Medulla oblongata (tissue), 1 donor: ENCODE measurements at regions not wholly inside any gene's neighbourhood (a gene's known extent, or its start where the extent isn't known, plus 50 kb on each side); places are given as distances from the start of the nearest gene placed in this dataset.
"Not testable (repeated sequence)": the region's sequence is repeated elsewhere in the genome, so short reads cannot be mapped to it uniquely, and the experiment has no call there.

Experiments
- DNase-seq: peaks from one replicate; pipeline ENCODE4 v3.0.0-alpha.2; 2015; ENCODE audit errors: extremely low spot score

DNA sequence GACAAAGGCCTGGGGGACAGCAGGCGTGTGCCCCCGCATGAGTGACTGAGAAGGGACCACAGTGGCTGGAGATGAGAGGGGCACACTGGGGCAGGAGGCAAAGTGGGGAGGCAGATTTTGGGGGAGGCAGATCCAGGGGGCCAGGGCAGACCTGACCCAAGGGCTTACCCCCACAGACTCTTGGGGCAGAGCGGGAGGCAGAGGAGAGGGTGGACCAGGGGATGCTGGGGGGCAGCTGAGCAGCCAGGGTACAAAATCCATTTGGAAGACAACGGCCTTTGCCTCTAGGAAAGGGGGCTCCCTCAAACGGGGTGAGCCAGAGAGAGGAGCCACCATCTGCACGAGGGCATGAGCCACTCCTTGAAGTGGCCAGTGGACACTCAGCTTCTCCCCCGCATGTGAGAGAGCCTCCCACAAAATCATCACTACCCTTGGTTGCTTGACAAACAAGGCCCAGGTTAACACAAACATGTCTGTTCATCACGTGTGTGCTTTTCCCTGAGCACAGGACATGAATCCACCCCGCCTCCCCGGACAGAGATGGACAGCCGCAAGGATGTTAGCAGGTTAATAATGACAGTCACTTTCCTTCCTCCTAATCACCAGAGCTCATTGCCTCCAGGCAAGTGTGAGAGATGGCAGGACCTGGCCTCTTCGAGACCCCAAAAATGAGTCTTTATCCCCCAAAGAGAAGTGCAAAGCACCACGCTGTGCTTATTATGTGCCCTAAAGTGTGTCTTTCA is 72.0 kb upstream of the RAB6C start:
- DNase-seq = no peak

DNA sequence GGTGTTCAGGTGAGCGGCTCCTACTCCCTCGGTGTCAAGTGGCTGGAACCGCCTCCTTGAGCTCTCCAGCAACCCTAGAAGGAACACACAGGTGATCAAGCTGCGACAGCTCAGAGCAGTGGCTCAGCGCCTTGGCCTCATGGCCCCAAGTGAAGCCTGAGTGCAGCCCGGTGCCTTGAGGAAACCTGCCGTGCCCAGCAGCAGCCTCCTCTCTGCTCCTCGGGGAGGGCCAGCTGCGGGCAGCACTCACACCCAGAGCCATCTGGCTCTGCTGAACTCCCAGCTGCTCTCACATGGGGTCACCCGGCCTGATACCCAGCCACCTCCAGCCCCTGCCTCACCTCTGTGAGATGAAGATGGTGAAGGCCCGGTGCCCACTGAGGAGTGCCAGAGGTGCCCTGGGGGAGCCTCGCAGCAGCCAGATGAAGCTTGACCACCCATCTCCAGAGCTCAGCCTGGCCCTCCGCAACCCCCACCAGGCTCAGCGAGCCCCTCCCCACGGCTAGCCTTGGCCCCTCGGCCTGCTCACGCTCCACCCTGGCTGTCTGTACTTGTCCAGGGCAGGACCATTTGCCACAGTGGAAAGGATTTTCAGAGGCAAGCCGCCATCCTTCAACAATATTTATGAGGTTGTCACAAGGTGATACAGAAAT is 70.6 kb upstream of the RAB6C start:
- DNase-seq = no peak

DNA sequence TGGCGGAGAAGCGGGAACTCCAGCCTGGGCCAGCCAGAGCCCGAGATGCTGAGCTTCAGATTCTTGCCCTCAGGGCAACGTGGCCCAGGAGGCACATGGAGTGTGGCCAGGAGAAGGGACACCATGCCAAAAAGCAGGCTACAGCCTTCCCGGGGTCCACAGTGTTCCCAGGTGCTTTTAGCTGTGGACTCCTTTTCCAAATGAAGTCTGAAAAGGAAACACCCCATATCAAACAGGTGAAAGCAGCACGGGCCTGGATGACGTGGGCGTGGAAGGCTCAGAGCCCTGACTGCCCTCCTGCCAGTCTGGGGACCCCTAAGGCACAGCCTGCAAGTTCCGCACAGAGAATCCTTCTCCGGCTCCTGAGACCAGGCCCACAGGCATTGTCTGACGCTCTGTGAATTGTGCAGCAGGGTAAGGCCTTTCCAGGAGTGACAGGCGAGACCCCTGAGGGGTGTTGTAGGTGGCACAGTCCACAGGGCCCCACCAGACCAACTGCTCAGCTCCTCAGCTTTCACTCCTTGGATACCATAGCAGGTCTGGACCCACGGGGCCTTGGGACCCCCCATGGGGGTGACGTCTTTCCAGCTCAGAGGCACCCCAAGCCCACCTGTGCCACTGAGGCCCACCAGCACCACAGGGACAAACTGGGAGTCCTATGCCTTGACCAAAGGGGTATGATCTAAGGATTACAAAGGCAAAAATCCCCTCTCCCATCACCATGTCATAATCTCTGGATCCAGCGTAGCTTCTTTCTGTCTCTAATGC is 69.6 kb upstream of the RAB6C start:
- DNase-seq = no peak

DNA sequence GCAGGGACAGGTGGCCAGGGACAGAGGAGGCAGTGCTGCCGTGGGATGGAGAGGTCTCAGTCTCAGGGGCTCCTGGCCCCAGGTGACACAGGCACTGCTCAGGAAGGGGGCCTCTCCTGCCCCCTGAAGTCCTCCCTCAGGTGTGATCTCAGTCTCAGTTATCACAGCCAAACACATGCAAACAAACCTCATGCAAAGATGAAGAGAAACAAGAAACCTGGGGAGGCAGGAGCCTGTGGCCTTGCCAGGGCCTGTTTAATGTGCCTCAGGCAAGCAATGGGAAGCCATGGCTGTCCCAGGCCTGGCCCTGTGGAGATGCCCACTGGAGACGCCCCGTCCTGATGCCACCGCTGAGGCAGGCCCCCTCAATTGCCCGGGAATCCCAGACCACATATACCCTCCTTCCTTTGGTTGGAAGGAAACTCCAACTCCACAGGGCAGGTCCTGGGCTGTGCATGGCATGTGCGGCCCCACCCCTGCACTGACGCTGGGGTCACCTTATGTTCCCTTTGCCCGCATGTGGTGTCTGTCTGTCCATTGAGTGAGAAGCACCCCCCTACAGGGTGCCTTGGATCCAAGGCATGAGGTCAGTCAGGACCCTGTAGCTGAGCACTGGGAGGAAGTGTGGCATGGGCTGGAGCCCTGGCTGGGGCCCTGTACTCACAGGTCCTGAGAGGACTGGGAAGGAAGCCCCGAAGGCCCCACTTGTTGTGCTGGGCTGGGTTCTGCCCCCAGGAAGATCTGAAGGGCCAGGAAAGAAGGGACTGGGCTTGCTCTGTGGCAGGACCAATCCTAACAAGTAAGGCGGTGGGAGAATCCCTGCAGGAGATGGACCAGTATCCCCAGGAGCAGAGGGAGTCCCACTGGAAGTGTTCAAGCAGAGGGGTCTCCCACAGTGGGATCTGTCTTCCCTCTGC is 68.8 kb upstream of the RAB6C start:
- no peak for DNase-seq

DNA sequence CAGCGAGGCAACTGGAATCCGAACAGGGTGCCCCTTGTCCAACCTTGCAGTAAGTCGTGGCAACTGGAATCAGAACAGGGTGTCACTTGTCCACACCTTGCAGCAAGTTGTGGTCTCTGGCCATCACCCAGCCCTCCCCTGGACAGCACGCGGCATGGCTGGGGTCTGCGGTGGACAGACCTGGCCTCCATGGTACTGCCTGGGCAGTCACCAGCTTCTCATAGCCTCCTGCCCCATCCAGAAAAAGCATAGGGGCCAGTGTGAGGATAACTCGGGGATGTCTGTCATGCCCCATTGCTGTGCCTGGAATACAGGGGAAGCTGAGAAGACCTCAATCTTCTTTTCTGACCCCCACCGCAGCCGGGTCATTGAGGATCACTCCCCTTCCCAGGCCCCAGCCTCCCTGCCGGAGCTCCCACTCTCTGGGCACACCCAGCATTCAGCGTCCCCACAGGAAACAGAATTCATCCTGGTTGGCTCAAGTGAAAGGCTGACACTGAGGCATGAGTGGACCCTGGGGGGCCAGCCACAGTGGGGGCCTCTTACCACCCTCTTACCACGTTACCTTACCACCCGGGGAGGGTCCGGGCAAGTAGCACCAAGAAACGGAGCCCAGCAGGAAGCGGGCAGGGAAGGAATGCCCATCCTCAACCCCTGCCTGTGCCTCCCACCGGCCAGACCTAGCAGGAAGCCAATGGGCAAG is 68.0 kb upstream of the RAB6C start:
- DNase-seq = no peak

DNA sequence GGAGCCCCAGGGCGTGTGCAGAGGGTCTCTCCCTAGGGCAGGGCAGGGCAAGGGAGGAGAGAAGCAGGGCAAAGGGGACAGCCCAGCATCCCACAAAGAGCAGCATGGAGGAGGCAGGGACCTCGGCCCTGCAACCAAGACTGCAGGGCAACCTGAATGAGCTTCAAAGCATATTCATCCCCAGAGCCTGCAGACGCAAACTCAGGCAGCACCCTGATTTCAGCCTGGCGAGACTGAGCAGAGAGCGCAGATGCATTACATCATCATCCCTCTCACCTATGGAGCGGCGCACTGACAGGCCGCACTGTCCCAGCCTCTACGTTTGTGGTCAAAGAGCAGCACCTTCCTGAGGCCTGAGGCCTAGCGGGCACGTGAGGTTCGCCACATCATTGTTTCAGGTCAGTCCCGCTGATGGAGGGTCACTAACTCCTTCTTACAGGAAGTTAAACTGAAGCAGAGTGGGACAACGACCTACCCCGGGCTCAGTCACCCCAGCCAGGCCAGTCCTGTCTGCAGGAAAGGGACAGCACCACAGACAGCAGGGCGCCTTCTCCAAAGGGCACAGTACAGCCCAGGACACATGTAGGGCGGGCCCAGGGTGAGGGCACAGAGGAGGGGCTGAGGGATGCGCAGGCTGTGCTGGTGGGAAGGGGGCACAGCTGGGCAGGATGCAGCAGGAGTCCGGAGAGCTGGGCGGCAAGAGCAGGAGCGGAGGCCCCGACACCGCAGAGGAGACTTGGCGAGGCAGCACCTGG is 67.2 kb upstream of the RAB6C start:
- no peak for DNase-seq

DNA sequence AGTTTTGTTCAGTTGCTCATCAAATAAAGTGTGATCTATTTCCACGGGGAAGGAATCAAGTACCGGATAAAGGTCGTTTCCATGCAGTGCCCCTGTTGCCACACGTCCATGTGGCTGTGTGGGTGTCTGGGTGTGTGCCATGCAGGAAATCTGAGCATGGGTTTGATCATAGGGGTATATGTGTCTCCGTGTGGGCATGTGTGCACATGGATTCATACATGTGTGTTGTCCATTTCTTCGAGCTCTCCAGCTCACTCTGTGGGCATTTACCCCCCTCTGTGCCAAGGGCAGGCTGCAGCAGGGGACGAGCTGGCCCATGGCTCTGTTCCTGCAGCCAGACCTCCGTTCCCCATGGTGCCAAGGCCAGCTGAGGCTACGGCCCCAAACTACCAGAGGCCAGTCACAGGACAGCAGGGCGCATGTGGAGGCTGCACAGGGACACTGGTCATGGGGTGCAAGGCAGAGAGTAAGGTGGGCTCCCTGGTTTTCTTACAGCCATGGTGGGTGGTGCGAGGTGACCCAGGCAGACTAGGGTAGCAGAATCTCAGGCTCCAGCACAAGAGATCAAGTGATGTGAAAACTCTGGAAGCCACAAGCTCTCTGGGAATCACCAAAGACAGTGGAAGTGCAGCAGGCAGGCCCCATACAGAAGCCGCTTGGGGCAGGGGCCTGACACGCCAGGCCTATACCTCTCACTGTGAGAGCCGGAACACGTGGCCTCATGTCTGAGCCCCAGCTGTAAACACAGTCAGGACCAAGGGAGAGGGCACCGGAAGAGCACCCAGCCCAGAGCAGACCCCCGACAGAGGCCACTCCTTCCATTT is 66.4 kb upstream of the RAB6C start:
- no peak for DNase-seq

DNA sequence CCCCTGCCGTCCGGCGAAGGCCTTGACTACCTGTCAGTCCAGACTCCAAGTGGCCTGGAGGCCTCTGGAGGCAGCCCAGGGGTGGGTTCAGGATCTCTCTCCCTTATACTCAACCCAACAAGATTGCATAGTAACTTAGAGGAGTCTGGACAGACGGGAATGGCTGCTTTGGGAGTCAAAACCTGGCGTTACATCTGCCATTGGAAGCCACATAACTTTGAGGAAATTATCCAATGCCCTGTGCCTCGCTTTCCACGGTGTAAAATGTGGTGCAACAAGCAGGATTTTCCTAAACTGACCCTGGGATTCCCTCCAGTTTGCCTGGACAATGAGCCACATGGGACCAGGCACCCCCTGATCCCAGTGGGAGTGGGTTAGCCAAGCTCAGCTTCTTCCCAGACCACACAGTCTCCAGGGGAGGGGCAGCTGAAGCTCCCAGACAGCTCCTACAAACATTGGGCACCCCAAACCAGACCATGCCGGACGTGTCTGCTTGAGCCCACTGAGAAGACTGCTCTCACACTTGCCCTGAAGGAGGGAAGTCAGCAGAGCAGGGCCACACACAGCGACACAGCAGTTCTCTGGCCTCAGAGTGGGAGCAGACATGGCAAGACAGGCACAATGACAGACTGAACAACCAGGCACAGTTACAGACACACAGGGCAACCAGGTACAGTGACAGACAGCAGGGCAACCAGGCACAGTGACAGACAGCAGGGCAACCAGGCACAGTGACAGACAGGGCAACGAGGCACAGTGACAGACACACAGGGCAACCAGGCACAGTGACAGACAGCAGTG is 65.6 kb upstream of the RAB6C start:
- no peak for DNase-seq

DNA sequence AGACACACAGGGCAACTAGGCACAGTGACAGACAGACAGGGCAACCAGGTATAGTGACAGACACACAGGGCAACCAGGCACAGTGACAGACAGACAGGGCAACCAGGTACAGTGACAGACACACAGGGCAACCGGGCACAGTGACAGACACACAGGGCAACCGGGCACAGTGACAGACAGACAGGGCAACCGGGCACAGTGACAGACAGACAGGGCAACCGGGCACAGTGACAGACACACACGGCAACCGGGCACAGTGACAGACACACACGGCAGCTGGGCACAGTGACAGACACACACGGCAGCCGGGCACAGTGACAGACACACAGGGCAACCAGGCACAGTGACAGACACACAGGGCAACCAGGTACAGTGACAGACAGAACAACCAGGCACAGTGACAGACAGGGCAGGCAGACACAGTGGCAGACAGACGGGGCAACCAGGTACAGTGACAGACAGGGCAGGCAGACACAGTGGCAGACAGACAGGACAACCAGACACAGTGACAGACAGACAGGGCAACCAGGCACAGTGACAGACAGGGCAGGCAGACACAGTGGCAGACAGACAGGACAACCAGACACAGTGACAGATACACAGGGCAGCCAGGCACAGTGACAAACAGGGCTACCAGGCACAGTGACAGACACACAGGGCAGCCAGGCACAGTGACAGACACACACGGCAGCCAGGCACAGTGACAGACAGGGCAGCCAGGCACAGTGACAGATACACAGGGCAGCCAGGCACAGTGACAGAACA is 64.7 kb upstream of the RAB6C start:
- DNase-seq = no peak

DNA sequence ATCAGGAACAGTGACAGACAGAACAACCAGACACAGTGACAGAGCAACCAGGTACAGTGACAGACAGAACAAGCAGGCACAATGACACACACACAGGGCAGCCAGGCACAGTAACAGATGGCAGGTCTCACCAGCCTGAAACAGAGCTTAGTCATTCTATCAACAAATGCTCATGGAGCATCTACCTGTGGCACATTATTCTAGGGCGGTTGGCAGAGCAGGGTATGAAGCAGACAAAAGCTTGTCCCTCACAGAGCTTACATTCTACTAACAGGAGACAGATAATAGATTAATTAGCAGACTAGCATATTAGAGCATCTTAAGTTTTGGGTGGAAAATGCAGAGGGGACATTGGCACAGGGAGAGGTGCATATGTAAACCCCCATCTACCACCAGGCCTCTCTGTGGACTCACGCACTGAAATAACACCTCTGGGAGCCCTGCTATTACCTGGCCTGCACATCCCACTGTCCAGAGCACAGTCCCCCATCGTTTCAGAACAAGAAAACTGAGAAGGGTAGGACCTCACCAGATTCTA is 64.1 kb upstream of the RAB6C start:
- DNase-seq = no peak

DNA sequence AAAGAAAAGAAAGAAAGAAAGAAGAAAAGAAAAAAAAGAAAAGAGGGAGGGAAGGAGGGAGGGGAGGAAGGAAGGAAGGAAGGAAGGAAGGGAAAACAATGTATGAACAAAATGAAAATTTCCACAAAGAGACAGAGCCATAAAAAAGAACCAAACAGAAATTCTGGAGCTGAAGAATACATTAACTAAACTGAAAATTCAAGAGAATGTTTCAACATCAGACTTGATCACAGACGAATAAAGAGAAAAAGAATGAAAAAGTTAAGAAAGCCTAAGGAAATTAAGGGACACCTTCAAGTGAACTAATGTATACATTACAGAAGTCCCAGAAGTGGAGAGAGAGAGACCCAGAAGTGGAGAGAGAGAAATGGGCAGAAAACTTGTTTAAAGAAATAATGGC is 60.9 kb upstream of the RAB6C start:
- DNase-seq = no peak

DNA sequence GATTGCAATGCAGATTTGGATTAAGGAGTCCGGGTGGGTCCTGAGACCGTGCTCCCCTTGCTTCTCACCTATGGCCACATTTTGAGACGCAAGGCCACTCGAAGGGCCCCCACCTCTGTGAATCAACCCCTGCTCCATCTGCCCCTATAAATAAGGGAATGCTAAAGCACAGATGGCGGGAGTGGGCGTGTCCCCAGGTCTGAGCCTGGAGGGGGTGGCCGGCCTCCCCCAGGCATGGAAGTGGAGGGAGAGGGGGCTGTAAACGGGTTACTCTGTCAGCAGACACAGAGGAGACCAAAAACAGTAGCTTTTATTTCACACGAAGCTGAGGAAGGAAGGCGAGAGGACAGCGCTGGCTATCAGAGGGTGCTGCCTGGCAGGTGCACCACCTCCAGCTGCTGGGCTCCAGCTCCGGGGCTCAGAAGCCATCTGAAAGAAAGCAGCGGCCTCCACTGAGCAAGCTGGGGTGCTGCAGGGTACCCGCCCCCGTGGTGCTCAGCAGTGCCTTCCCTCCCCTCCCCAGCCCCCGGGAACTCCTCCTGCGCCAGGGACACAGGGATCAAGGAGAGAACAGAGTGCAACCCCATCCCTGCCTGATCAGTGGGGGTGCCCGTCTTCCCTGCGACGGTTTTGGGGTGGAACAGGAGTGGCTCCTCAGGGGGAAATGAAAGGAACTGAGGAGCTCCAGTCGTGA is 56.7 kb upstream of the RAB6C start:
- DNase-seq = no peak

DNA sequence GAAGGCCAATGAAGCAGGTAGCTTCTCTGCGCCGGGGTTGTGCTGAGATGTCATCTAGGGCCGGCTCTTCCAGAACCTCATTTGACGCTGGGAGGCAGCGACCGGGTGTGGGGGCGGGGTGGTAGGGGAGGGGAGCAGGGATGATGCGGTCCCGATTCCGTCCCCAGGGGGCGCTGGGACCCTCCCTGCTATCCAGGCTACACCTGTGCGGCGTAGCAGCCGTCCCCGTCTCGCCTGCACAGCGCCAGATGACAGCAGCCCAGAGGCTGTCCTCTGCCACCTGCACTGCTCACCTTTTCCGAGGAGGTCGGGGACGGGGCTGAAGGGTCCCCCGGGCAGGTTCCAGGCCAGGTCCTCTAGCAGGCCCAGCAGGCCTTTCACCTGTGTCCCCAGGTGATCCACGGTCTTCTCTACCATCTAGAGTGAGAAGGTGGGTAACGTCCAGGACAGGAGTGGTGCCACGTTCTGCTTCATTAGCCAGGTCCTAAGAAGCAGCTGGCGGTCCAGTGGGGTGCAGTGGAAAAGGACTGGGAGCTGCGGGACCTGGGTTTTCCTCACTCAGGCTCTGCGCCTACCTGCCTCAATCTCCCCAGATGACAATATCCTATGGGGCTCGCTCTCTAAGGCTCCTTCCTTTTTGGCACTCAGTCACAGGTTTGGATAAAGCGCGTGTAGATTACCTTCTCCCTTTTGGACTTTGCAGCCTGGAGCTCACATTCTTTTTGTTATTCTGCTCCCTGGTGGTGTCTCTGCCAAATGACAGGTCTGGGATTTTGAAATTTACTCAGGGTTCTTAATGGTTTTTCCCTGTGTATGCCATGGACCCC is 56.0 kb upstream of the RAB6C start:
- DNase-seq = peak; percentile 81

DNA sequence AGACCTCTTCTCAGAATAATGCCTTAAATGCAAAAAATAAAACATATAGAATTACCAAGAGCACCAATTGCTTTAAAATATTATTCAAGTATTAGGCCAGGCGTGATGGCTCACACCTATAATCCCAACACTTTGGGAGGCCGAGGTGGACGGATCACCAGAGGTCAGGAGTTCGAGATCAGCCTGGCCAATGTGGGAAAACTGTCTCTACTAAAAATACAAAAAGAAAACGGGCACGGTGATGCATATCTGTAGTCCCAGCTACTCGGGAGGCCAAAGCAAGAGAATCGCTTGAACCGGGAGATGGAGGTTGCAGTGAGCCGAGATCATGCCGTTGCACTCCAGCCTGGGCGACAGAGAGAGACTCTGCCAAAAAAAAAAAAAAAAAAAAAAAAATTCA is 55.4 kb upstream of the RAB6C start:
- DNase-seq = not testable (repeated sequence)

DNA sequence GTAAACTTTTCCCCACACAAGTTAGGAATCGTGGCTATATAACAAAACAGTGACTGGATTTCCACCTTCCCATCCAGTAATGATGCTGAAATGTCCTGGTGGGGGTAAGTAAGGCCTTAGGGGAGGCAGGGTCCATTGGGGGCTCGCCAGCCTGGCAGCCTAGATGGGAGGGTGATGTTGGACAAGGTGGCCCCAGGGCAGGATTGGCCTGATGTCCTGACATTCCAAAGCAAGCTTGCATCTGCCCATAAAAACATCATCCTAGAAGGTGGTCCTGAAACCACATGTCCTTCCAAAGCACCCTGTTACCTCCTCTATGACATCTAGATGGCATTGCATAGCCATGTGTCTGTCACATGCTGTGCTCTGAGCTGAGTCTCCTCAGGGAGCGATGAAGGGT is 54.1 kb upstream of the RAB6C start:
- DNase-seq = peak; percentile 9

DNA sequence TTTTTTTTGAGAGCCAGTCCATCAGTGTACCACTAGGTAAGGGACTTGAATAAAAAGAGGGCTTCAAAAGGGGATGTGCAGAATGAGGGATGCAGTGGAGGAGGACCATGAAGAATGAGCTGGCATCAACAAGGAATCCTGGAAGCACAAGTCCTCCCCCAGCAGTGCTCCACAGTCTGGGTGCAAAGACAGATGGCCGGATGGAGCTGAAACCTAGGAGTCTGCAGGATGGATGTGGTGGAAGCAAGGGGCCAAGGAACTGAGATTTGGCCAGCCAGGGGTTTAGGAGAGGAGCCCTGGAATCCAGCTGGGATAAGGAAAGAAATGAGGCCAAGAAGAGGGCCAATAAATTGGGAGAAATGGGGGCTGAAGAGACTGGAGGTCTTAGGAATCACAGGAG is 51.8 kb upstream of the RAB6C start:
- DNase-seq = no peak
